GM23248 (cell line): ENCODE measurements at regions not wholly inside any gene's neighbourhood (a gene's known extent, or its start where the extent isn't known, plus 50 kb on each side); places are given as distances from the start of the nearest gene placed in this dataset.

ENCODE experiments used
- DNase-seq: peaks from one replicate; pipeline ENCODE4 v3.0.0-alpha.2; 2015
- H2AFZ ChIP-seq: fragments of 200-600 bp; sonication (generic); 2 replicates; pipeline ENCODE4 v1.6.1; 2016; ENCODE audit warnings: antibody characterized with exemption
- H3F3A ChIP-seq: fragments of 200-600 bp; sonication (generic); 2 replicates; pipeline ENCODE4 v1.6.1; 2016; ENCODE audit warnings: mild to moderate bottlenecking, antibody characterized with exemption, mixed run types; ENCODE audit not compliant: insufficient read depth
- H3K27ac ChIP-seq: fragments of 200-600 bp; sonication (generic); 2 replicates; pipeline ENCODE4 v1.5.1; 2016; ENCODE audit warnings: mild to moderate bottlenecking
- H3K27me3 ChIP-seq: fragments of 200-600 bp; sonication (generic); replicated peaks from 2 replicates; pipeline ENCODE4 v1.6.1; 2016; ENCODE audit warnings: mild to moderate bottlenecking; ENCODE audit not compliant: insufficient read depth
- H3K36me3 ChIP-seq: fragments of 200-600 bp; sonication (generic); 2 replicates; pipeline ENCODE4 v1.6.1; 2016; ENCODE audit warnings: low read depth, mild to moderate bottlenecking
- H3K4me1 ChIP-seq: fragments of 200-600 bp; sonication (generic); 2 replicates; pipeline ENCODE4 v1.6.1; 2016; ENCODE audit warnings: mild to moderate bottlenecking; ENCODE audit not compliant: insufficient read depth
- H3K4me2 ChIP-seq: fragments of 200-600 bp; sonication (generic); one replicate; pipeline ENCODE4 v1.6.1; 2016; ENCODE audit warnings: mild to moderate bottlenecking; ENCODE audit not compliant: unreplicated experiment
- H3K4me3 ChIP-seq: fragments of 200-600 bp; sonication (generic); 2 replicates; pipeline ENCODE4 v1.5.1; 2016; ENCODE audit warnings: mild to moderate bottlenecking
- H3K79me2 ChIP-seq: fragments of 200-600 bp; sonication (generic); 2 replicates; pipeline ENCODE4 v1.6.1; 2016; ENCODE audit warnings: mild to moderate bottlenecking; ENCODE audit not compliant: insufficient read depth
- H3K9ac ChIP-seq: fragments of 200-600 bp; sonication (generic); 2 replicates; pipeline ENCODE4 v1.6.1; 2016; ENCODE audit warnings: mild to moderate bottlenecking
- H3K9me2 ChIP-seq: fragments of 200-600 bp; sonication (generic); 2 replicates; pipeline ENCODE4 v1.6.1; 2016; ENCODE audit warnings: mixed run types, mild to moderate bottlenecking, moderate library complexity; ENCODE audit not compliant: insufficient read depth
- H3K9me3 ChIP-seq: fragments of 200-600 bp; sonication (generic); one replicate; pipeline ENCODE4 v1.6.1; 2017; ENCODE audit warnings: low read depth
- H4K20me1 ChIP-seq: fragments of 200-600 bp; sonication (generic); 2 replicates; pipeline ENCODE4 v1.6.0; 2016; ENCODE audit not compliant: insufficient read depth
- EZH2 ChIP-seq: fragments of 200-600 bp; sonication (generic); IDR thresholded peaks from 2 replicates; pipeline ENCODE4 v1.6.1; 2018; ENCODE audit warnings: antibody characterized with exemption, mild to moderate bottlenecking; ENCODE audit not compliant: insufficient read depth, poor library complexity, severe bottlenecking
- EZH2phosphoT487 ChIP-seq: fragments of 200-600 bp; sonication (generic); IDR thresholded peaks from 2 replicates; pipeline ENCODE4 v1.6.1; 2018; ENCODE audit warnings: antibody characterized with exemption, moderate library complexity, mild to moderate bottlenecking, low read depth; ENCODE audit not compliant: insufficient read depth
- WGBS, 2 experiments: methylation state at CpG; one replicate each; pipeline ENCODE4 v1.1.6; 2015 to 2017; ENCODE audit warnings: low lambda C conversion rate in 2 of 2, low coverage in 1 of 2; ENCODE audit errors: missing lambda C conversion rate in 2 of 2; 5-methylcytosine and 5-hydroxymethylcytosine counted together
- in situ Hi-C: fragments of 300-500 bp; cut with MboI; formaldehyde crosslinking; loops from 2 replicates; pipeline ENCODE4 v1.15.0; 2020

- H3K9ac ChIP-seq = no peak overlapping the region
- 26 to 36% methylated on average over 7 of the region's 7 CpGs for WGBS, 2 experiments
- no peak for DNase-seq
- H3K27me3 ChIP-seq = peaks cover 23% of the 10 kb centered on the region; the same call in 1 of the 2 replicates
- no peaks in the 10 kb centered on the region for H3K79me2 ChIP-seq
- H3K4me2 ChIP-seq = no peak overlapping the region
- no peaks in the 10 kb centered on the region for H3K9me3 ChIP-seq
- no peak overlapping the region for H2AFZ ChIP-seq
- in situ Hi-C loops = no loop called here
- no peaks in the 10 kb centered on the region for H3F3A ChIP-seq
- H3K27ac ChIP-seq = no peak overlapping the region
- no peaks in the 10 kb centered on the region for H3K9me2 ChIP-seq
- no peak for TF ChIP-seq EZH2phosphoT487
- no peak for TF ChIP-seq EZH2
- no peaks in the 10 kb centered on the region for H4K20me1 ChIP-seq
- H3K36me3 ChIP-seq = no peaks in the 10 kb centered on the region
- no peak overlapping the region for H3K4me3 ChIP-seq
- H3K4me1 ChIP-seq = no peaks in the 10 kb centered on the region
These were observed 229.9 kb downstream of the ACKR3 start for GRCh38 chr2:236799391-236800026.

- in situ Hi-C loops = no loop called here
- no peaks in the 10 kb centered on the region for H3K4me1 ChIP-seq
These were observed 233.2 kb downstream of the ACKR3 start for GRCh38 chr2:236802862-236803261.

GRCh38 chr2:236803621-236804020 lies 234.0 kb downstream of the ACKR3 start:
- Histone ChIP-seq H3K4me3 (no peak overlapping the region), H3K9me2 (no peaks in the 10 kb centered on the region), H3K4me1 (no peaks in the 10 kb centered on the region), H3K9me3 (no peaks in the 10 kb centered on the region), H3K4me2 (no peak overlapping the region), H3K27me3 (peaks cover 14% of the 10 kb centered on the region; the same call in 1 of the 2 replicates), H3K36me3 (no peaks in the 10 kb centered on the region), H2AFZ (no peak overlapping the region), H4K20me1 (no peaks in the 10 kb centered on the region), H3K27ac (no peak overlapping the region), H3F3A (no peaks in the 10 kb centered on the region; the same call in 1 of the 2 replicates), H3K9ac (no peak overlapping the region), H3K79me2 (no peaks in the 10 kb centered on the region)
- TF ChIP-seq EZH2 = no peak
- no peak for TF ChIP-seq EZH2phosphoT487
- in situ Hi-C loops = no loop called here
- 92 to 94% methylated on average over 18 to 20 of the region's 20 CpGs for WGBS, 2 experiments
- DNase-seq = no peak

More at GRCh38 chr2:236802862-236803261, 233.2 kb downstream of the ACKR3 start:
- Histone ChIP-seq H3K27ac (no peak overlapping the region), H3K9ac (no peak overlapping the region), H3K4me2 (no peak overlapping the region), H3K4me3 (no peak overlapping the region), H2AFZ (no peak overlapping the region), H3F3A (no peaks in the 10 kb centered on the region; the same call in 1 of the 2 replicates), H3K9me2 (no peaks in the 10 kb centered on the region), H3K9me3 (no peaks in the 10 kb centered on the region), H3K27me3 (peaks cover 14% of the 10 kb centered on the region; the same call in 1 of the 2 replicates), H4K20me1 (no peaks in the 10 kb centered on the region), H3K79me2 (no peaks in the 10 kb centered on the region), H3K36me3 (no peaks in the 10 kb centered on the region)
- no peak for DNase-seq
- WGBS, 2 experiments = 50 to 59% methylated on average over 6 of the region's 6 CpGs
- no peak for TF ChIP-seq EZH2phosphoT487
- no peak for TF ChIP-seq EZH2

GRCh38 chr2:236805800-236806531 lies 236.3 kb downstream of the ACKR3 start:
- Histone ChIP-seq H3K36me3 (no peaks in the 10 kb centered on the region), H3K27me3 (peaks cover 8% of the 10 kb centered on the region; the same call in 1 of the 2 replicates), H3K4me2 (no peak overlapping the region), H3K79me2 (no peaks in the 10 kb centered on the region), H2AFZ (0 out of 2 replicates have a peak overlapping the region, but pooled peaks have one; percentile 10), H3K4me1 (no peaks in the 10 kb centered on the region), H3K4me3 (no peak overlapping the region), H3K9me2 (no peaks in the 10 kb centered on the region), H3K9ac (no peak overlapping the region), H4K20me1 (no peaks in the 10 kb centered on the region), H3K9me3 (no peaks in the 10 kb centered on the region), H3K27ac (no peak overlapping the region), H3F3A (no peaks in the 10 kb centered on the region; the same call in 1 of the 2 replicates)
- TF ChIP-seq EZH2 (no peak), EZH2phosphoT487 (no peak)
- DNase-seq = no peak
- in situ Hi-C loops = no loop called here
- 6 to 7% methylated on average over 6 of the region's 6 CpGs for WGBS, 2 experiments
